Stimulated activated CD4-positive, alpha-beta T cell treated with anti-CD3 and anti-CD28 coated beads, Interleukin-1b, Interleukin-23, amount 100 ng/mL, for 1 hour (primary cell): ENCODE measurements at regions not wholly inside any gene's neighbourhood (a gene's known extent, or its start where the extent isn't known, plus 50 kb on each side); places are given as distances from the start of the nearest gene placed in this dataset.
"Not testable (repeated sequence)": the region's sequence is repeated elsewhere in the genome, so short reads cannot be mapped to it uniquely, and the experiment has no call there.

ENCODE experiments used
- DNase-seq, 2 donors: peaks; one replicate each; pipeline ENCODE4 v3.0.0-alpha.2; 2020; ENCODE audit warnings: low read depth in 2 of 2

- DNase-seq = no peak
Observed at GRCh38 chr3:155995525-155996370, 124.6 kb upstream of the KCNAB1 start.

- no peak for DNase-seq
Observed at GRCh38 chr3:155996882-155997281, 123.5 kb upstream of the KCNAB1 start.

GRCh38 chr3:155998173-155998572, 122.2 kb upstream of the KCNAB1 start:
- DNase-seq = not testable (repeated sequence)

- DNase-seq = no peak
Observed at GRCh38 chr3:156005736-156006135, 114.6 kb upstream of the KCNAB1 start.

- no peak for DNase-seq
Observed at GRCh38 chr3:156010829-156011228, 109.5 kb upstream of the KCNAB1 start.

GRCh38 chr3:156014489-156014888, 105.9 kb upstream of the KCNAB1 start:
- DNase-seq = no peak

GRCh38 chr3:156016902-156017301, 103.5 kb upstream of the KCNAB1 start:
- no peak for DNase-seq

GRCh38 chr3:156017352-156018030, 102.9 kb upstream of the KCNAB1 start:
- no peak for DNase-seq

GRCh38 chr3:156024904-156025533, 95.4 kb upstream of the KCNAB1 start:
- no peak for DNase-seq

GRCh38 chr3:156029208-156029607, 91.2 kb upstream of the KCNAB1 start:
- no peak for DNase-seq

- DNase-seq = no peak
Observed at GRCh38 chr3:156030723-156031122, 89.7 kb upstream of the KCNAB1 start.

GRCh38 chr3:156033428-156033827, 87.0 kb upstream of the KCNAB1 start:
- no peak for DNase-seq

GRCh38 chr3:156035158-156035557, 85.2 kb upstream of the KCNAB1 start:
- DNase-seq = no peak

- DNase-seq = no peak
Observed at GRCh38 chr3:156036258-156037053, 83.9 kb upstream of the KCNAB1 start.

GRCh38 chr3:156037356-156037755, 83.0 kb upstream of the KCNAB1 start:
- no peak for DNase-seq

- DNase-seq = no peak
Observed at GRCh38 chr3:156038869-156039268, 81.5 kb upstream of the KCNAB1 start.

- no peak for DNase-seq
Observed at GRCh38 chr3:156040041-156040440, 80.3 kb upstream of the KCNAB1 start.

- not testable (repeated sequence) for DNase-seq
Observed at GRCh38 chr3:156041216-156041841, 79.0 kb upstream of the KCNAB1 start.

- not testable (repeated sequence) for DNase-seq
Observed at GRCh38 chr3:156041856-156042255, 78.5 kb upstream of the KCNAB1 start.

- peak in 1 of 2 donors; percentile 29 for DNase-seq
Observed at GRCh38 chr3:156043832-156044633, 76.3 kb upstream of the KCNAB1 start.

- DNase-seq = no peak
Observed at GRCh38 chr3:156044634-156044975, 75.8 kb upstream of the KCNAB1 start.
